AG04449 (cell line): ENCODE measurements at regions not wholly inside any gene's neighbourhood (a gene's known extent, or its start where the extent isn't known, plus 50 kb on each side); places are given as distances from the start of the nearest gene placed in this dataset.

ENCODE experiments used
- CTCF ChIA-PET: fragments of 350-600 bp; formaldehyde crosslinking; extraction: SDS; loops from one replicate; lab custom pipeline; 2021; ENCODE audit warnings: antibody characterized with exemption; lab: Yijun Ruan, JAX
- POLR2A ChIA-PET: fragments of 400-600, 350-600 bp; formaldehyde crosslinking; extraction: SDS; loops from one replicate; lab custom pipeline; 2020; ENCODE audit warnings: antibody characterized with exemption, inconsistent platforms; lab: Yijun Ruan, JAX
- DNase-seq: peaks from one replicate; pipeline ENCODE4 v3.0.0-alpha.2; 2010; ENCODE audit warnings: low read depth, low spot score
- H3K4me3 ChIP-seq: 2 replicates; pipeline ENCODE4 v1.5.1; 2011; ENCODE audit warnings: low read depth, mild to moderate bottlenecking, control low read depth, low read length
- TF ChIP-seq, protein P1 (sequence below): IDR thresholded peaks from one replicate; pipeline ENCODE4 v1.5.1; 2011; ENCODE audit warnings: mild to moderate bottlenecking, moderate library complexity, low read length, control low read depth, inconsistent platforms; ENCODE audit not compliant: insufficient read depth; ENCODE audit errors: missing control alignments

DNA sequence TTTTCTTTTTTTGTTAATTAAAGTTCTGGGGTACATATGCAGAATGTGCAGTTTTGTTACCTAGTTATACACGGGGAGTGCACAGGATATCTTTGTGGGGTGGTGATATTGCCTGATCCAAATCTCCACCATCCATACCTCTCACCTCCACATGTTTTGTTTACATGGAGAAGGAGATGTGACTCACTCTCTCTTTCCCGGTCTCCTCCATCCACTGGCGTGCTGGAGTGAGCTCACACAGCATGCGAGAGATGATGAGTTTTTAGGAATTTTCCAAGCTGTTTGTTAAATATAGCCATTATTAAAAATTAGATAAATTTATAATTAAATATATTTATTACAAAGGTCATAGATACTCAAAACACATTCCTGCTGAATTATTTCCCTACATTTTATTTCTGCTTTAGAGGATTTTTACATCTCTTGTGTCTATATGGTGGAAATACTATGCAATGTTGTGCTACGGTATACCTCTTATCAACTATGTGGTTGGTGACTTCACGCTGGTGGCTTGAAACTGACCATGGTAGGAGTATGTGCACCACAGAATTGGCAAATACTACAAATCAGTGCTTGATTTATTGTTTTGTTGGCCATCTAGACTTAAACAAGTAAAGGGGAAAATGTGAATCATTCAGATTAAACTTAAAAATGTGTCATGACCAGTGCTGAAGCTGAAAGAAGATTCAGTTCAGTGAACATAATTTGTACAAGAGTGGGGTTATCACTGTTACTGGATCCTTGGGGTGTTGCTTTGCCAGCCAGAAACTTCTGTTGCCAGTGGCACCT lies 107.9 kb upstream of the FAM180A start:
- ChIA-PET POLR2A (no interaction called here), CTCF (interaction anchor here (0.9 kb wide), 1 partner anchor 153 kb away, joined by 3 read pairs; no protein-coding TSS in a partner anchor)
- TF ChIP-seq, protein P1, sequence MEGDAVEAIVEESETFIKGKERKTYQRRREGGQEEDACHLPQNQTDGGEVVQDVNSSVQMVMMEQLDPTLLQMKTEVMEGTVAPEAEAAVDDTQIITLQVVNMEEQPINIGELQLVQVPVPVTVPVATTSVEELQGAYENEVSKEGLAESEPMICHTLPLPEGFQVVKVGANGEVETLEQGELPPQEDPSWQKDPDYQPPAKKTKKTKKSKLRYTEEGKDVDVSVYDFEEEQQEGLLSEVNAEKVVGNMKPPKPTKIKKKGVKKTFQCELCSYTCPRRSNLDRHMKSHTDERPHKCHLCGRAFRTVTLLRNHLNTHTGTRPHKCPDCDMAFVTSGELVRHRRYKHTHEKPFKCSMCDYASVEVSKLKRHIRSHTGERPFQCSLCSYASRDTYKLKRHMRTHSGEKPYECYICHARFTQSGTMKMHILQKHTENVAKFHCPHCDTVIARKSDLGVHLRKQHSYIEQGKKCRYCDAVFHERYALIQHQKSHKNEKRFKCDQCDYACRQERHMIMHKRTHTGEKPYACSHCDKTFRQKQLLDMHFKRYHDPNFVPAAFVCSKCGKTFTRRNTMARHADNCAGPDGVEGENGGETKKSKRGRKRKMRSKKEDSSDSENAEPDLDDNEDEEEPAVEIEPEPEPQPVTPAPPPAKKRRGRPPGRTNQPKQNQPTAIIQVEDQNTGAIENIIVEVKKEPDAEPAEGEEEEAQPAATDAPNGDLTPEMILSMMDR: no peak
- H3K4me3 ChIP-seq: no peak overlapping the region
- DNase-seq: no peak

DNA sequence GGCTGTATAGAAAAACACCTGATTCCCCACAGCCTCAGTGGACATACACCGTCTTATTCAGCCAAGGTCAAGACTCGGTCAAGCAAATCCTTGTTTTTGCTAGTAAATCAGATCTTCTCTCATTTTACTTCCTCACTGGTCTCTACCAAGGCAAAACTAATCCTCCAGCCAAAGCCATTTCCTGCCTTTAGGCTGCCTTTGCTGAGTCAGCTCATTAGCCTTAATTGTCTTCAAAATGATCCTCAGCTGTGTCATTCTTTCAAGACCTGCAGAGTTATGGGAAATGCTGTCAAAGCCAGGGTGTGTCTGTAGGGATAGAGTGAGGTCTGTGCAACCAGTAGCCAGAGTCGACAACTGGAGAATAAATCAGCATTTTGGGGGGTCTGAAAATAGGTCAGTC lies 107.2 kb upstream of the FAM180A start:
- H3K4me3 ChIP-seq: no peak overlapping the region
- TF ChIP-seq, protein P1: no peak
- ChIA-PET CTCF (interaction anchor here (0.9 kb wide), 1 partner anchor 154 kb away, joined by 3 read pairs; no protein-coding TSS in a partner anchor), POLR2A (no interaction called here)
- DNase-seq: no peak

DNA sequence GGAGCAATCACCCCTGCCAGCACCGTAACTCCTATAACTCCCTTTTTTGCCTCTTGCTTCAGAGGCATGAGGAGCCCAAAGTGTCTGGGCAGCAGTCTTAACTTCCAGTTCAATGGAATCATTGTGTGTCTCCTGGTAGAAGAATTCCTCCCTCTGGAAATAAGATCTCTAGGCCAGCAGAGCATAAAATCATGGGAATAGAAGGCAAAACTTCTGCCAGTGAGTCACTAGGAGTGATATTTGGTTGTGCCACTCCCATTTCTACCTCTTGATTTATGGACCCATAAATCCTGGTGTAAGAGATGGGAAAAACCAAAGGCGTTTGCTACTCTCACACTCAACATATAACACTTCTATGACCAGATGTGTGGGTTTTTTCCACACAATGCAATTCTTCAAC lies 104.9 kb upstream of the FAM180A start:
- TF ChIP-seq, protein P1: no peak
- DNase-seq: no peak
- ChIA-PET CTCF (no interaction called here), POLR2A (no interaction called here)
- no peak overlapping the region for H3K4me3 ChIP-seq

DNA sequence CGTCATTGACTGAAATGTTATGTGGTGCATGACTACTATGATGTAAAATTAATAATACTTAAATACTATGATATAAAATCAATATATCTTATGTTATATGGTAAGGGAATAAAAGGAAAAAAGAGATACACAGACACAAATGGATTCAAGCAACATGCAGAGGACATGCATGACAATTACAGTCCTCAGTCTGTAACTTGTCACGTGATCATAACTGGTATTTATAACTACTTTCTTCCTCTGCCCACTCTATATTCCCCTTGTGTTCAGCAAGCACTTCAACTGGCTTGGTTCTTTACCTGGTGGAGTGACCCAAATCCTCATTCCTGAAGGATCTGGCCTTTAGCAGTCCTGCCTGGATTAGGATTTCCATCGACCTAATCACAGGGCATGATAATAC lies 104.4 kb upstream of the FAM180A start:
- no peak overlapping the region for H3K4me3 ChIP-seq
- DNase-seq: no peak
- ChIA-PET POLR2A (no interaction called here), CTCF (no interaction called here)
- TF ChIP-seq, protein P1: no peak

DNA sequence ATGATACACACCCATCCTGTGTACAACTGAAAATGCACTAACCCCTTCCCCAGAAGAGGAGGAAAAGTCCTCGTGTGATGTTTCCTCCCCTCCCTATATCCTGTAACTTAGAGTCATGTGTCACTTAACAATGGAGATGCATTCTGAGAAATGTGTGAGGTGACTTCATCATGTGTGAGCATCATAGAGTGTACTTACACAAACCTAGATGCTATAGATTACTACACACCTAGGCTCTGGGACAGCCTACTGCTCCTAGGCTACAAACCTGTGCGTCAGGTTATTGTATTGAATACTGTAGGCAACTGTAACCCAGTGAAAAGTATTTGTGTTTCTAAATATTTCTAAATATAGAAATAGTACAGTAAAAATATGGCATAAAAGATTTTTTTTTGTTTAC lies 98.6 kb upstream of the FAM180A start:
- TF ChIP-seq, protein P1: no peak
- DNase-seq: no peak
- POLR2A ChIA-PET: no interaction called here
- H3K4me3 ChIP-seq: no peak overlapping the region
- CTCF ChIA-PET: no interaction called here

- TF ChIP-seq, protein P1: no peak
- ChIA-PET CTCF (interaction anchor here (1.3 kb wide), 1 partner anchor 9 kb away, joined by 3 read pairs; no protein-coding TSS in a partner anchor), POLR2A (no interaction called here)
- DNase-seq: no peak
- no peak overlapping the region for H3K4me3 ChIP-seq
These were observed 97.7 kb upstream of the FAM180A start for GRCh38 chr7:135846339-135846738.
